Cardiac fibroblast (primary cell): ENCODE measurements at regions not wholly inside any gene's neighbourhood (a gene's known extent, or its start where the extent isn't known, plus 50 kb on each side); places are given as distances from the start of the nearest gene placed in this dataset.

ENCODE experiments used
- DNase-seq, 2 donors: peaks; one replicate each; pipeline versions ENCODE4 v3.0.0 to v3.0.0-alpha.2; 2010; ENCODE audit warnings: low read depth in 2 of 2
- H3K4me3 ChIP-seq, 2 donors: replicated peaks in 1 of 2; 1 replicate in 1 of 2; 2 replicates in 1 of 2; pipeline ENCODE4 v1.5.1; 2011; ENCODE audit warnings: low read depth in 2 of 2, low read length in 2 of 2, mild to moderate bottlenecking in 2 of 2, moderate library complexity in 1 of 2
- TF ChIP-seq, protein P1 (sequence below): IDR thresholded peaks from one replicate; pipeline ENCODE4 v1.5.1; 2011; ENCODE audit warnings: low read depth, mild to moderate bottlenecking, low read length, inconsistent platforms

GRCh38 chr5:18072600-18072999 is 438.3 kb downstream of the TAF11L14 start:
- no peak overlapping the region for H3K4me3 ChIP-seq
- no peak for DNase-seq
- TF ChIP-seq, protein P1, sequence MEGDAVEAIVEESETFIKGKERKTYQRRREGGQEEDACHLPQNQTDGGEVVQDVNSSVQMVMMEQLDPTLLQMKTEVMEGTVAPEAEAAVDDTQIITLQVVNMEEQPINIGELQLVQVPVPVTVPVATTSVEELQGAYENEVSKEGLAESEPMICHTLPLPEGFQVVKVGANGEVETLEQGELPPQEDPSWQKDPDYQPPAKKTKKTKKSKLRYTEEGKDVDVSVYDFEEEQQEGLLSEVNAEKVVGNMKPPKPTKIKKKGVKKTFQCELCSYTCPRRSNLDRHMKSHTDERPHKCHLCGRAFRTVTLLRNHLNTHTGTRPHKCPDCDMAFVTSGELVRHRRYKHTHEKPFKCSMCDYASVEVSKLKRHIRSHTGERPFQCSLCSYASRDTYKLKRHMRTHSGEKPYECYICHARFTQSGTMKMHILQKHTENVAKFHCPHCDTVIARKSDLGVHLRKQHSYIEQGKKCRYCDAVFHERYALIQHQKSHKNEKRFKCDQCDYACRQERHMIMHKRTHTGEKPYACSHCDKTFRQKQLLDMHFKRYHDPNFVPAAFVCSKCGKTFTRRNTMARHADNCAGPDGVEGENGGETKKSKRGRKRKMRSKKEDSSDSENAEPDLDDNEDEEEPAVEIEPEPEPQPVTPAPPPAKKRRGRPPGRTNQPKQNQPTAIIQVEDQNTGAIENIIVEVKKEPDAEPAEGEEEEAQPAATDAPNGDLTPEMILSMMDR = no peak

DNA sequence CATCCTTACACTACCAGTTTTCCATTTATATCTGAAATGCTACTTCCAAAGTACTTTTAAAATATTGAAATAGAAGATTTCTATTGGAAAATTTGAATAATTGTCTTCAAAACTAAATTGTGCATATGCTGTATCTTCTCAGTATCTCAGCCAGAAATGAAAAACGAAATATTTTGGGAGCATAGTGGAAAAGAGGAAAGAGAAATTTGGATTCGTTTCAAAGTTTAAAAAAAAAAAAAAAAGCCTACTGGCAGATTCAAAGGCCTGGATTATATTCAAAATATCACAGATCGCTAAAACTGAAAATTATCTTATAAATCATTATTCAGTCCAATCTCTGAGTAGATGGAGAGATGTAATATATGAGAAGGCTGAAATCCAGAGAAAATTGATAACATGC is 440.7 kb downstream of the TAF11L14 start:
- no peak overlapping the region for H3K4me3 ChIP-seq
- TF ChIP-seq, protein P1 = no peak
- no peak for DNase-seq

DNA sequence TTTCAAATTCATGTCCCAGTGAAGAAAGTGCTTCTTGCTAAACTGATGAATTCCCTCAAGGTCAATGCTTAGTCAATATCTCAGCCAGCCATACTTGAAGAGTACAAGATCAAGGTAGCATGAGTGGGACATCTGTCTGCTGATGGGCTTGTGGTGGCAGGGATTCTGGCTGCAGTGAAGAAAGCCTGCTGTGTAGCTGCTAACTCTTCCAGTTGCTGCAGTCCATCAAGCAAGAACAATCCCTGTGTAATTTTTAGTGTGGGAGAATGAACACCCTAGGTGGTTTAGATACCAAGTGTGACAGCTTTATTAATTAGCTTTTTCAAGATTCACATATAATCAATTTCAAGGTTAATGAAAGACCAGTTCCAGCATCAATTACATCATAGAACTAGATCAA is 443.9 kb downstream of the TAF11L14 start:
- TF ChIP-seq, protein P1 = no peak
- no peak for DNase-seq
- no peak overlapping the region for H3K4me3 ChIP-seq

DNA sequence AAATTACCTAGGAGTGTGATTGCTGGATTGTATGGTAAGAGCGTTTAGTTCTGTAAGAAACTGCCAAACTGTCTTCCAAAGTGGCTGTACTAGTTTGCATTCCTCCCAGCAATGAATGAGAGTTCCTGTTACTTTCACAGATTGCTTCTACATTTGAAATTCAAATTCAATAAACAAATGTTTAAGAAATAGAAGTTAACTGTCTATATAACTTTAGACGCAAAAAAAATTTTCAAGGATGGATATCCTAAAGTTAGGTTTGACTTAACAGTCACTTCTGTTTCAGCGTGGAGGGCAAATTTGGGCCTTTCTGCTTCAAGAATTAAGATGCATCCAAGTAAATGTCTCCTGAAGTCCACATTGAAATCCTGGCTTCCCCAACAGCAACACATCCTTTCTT is 445.6 kb downstream of the TAF11L14 start:
- TF ChIP-seq, protein P1 = no peak
- no peak for DNase-seq
- H3K4me3 ChIP-seq = no peak overlapping the region

- TF ChIP-seq, protein P1 = no peak
- no peak for DNase-seq
- no peak overlapping the region for H3K4me3 ChIP-seq
Measured at GRCh38 chr5:18088020-18088579, 453.8 kb downstream of the TAF11L14 start.

GRCh38 chr5:18090177-18090576 is 455.9 kb downstream of the TAF11L14 start:
- no peak for DNase-seq
- no peak overlapping the region for H3K4me3 ChIP-seq
- TF ChIP-seq, protein P1 = no peak

DNA sequence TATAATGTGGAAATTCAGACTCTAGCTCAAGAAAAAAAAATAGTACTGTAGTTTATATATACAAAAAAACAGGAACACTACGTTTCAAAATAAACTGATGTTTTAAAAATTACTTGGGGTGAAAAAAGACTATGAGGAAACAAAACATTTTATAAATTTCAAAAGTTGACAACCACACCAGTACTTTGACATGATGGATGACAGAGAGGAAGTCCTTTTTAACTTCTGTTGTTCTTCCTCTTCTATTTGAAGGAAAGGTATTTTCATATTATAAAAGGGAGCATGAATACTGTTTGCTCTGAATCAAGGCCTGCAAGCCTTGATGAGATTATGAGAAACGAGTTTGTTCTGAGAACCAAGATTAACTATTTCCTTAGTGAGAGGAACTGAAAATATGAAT is 456.9 kb downstream of the TAF11L14 start:
- TF ChIP-seq, protein P1 = no peak
- no peak overlapping the region for H3K4me3 ChIP-seq
- DNase-seq = no peak
